ENCODE measurements at regions not wholly inside any gene's neighbourhood (a gene's known extent, or its start where the extent isn't known, plus 50 kb on each side); places are given as distances from the start of the nearest gene placed in this dataset.

- TF ChIP-seq CTCF (IDR thresholded peaks at IDR 0.05; ENCODE audit: low read depth, low read length, poor library complexity, severe bottlenecking) (no peak), EZH2phosphoT487 (IDR thresholded peaks at IDR 0.05; ENCODE audit: borderline replicate concordance, low read length) (no peak)
Measured at GRCh38 chr15:94770199-94770598, 538.8 kb downstream of the MCTP2 start.

Measured in DOHH2 (cell line).